ENCODE measurements at regions not wholly inside any gene's neighbourhood (a gene's known extent, or its start where the extent isn't known, plus 50 kb on each side); places are given as distances from the start of the nearest gene placed in this dataset.
"Not testable (repeated sequence)": the region's sequence is repeated elsewhere in the genome, so short reads cannot be mapped to it uniquely, and the experiment has no call there.

- no peak for TF ChIP-seq CTCF (IDR thresholded peaks at IDR 0.05; ENCODE audit: borderline replicate concordance, insufficient read depth, low read depth, low read length)
- no peak overlapping the region for H3K4me3 ChIP-seq (ENCODE audit: low read depth, low read length)
Observed at GRCh38 chr6:81515562-81516453, 236.7 kb downstream of the TENT5A start.

GRCh38 chr6:81514195-81514594, 238.3 kb downstream of the TENT5A start:
- not testable (repeated sequence) for H3K4me3 ChIP-seq (ENCODE audit: low read depth, low read length)

- TF ChIP-seq CTCF (IDR thresholded peaks at IDR 0.05; ENCODE audit: borderline replicate concordance, insufficient read depth, low read depth, low read length), result no peak
- H3K4me3 ChIP-seq (ENCODE audit: low read depth, low read length), result no peak overlapping the region
Observed at GRCh38 chr6:81511423-81511822, 241.1 kb downstream of the TENT5A start.

- H3K4me3 ChIP-seq (ENCODE audit: low read depth, low read length), result no peak overlapping the region
- TF ChIP-seq CTCF (IDR thresholded peaks at IDR 0.05; ENCODE audit: borderline replicate concordance, insufficient read depth, low read depth, low read length), result no peak
Observed at GRCh38 chr6:81495999-81496398, 256.5 kb downstream of the TENT5A start.

GRCh38 chr6:81491454-81492101, 260.9 kb downstream of the TENT5A start:
- no peak for TF ChIP-seq CTCF (IDR thresholded peaks at IDR 0.05; ENCODE audit: borderline replicate concordance, insufficient read depth, low read depth, low read length)
- no peak overlapping the region for H3K4me3 ChIP-seq (ENCODE audit: low read depth, low read length)

GRCh38 chr6:81487489-81487888, 265.0 kb downstream of the TENT5A start:
- no peak for TF ChIP-seq CTCF (IDR thresholded peaks at IDR 0.05; ENCODE audit: borderline replicate concordance, insufficient read depth, low read depth, low read length)
- no peak overlapping the region for H3K4me3 ChIP-seq (ENCODE audit: low read depth, low read length)

GRCh38 chr6:81486234-81486633, 266.2 kb downstream of the TENT5A start:
- TF ChIP-seq CTCF (IDR thresholded peaks at IDR 0.05; ENCODE audit: borderline replicate concordance, insufficient read depth, low read depth, low read length), result no peak
- H3K4me3 ChIP-seq (ENCODE audit: low read depth, low read length), result no peak overlapping the region
